Liver (tissue), 7 donors: ENCODE measurements at regions not wholly inside any gene's neighbourhood (a gene's known extent, or its start where the extent isn't known, plus 50 kb on each side); places are given as distances from the start of the nearest gene placed in this dataset.

ENCODE experiments used
- DNase-seq: peaks from one replicate; pipeline ENCODE4 v3.0.0-alpha.2; 2017; ENCODE audit warnings: low spot score
- H3K27ac ChIP-seq, 2 donors: one replicate each; pipeline ENCODE4 v1.7.0; 2013; ENCODE audit warnings: inconsistent platforms in 2 of 2, low read length in 2 of 2, control low read depth in 1 of 2, low read depth in 1 of 2, mild to moderate bottlenecking in 1 of 2
- H3K27me3 ChIP-seq, 4 donors: one replicate each; pipeline versions ENCODE4 v1.6.1 to v1.7.0; 2013; ENCODE audit warnings: low read length in 3 of 4, inconsistent platforms in 1 of 4, mild to moderate bottlenecking in 1 of 4, moderate library complexity in 1 of 4; ENCODE audit not compliant: control insufficient read depth in 4 of 4, insufficient read depth in 4 of 4
- H3K36me3 ChIP-seq, 4 donors: one replicate each; pipeline versions ENCODE4 v1.6.1 to v1.7.0; 2013; ENCODE audit warnings: low read length in 3 of 4, mild to moderate bottlenecking in 3 of 4, low read depth in 1 of 4, moderate library complexity in 1 of 4; ENCODE audit not compliant: control insufficient read depth in 4 of 4, insufficient read depth in 3 of 4
- H3K4me1 ChIP-seq, 4 donors: one replicate each; pipeline versions ENCODE4 v1.6.1 to v1.7.0; 2013; ENCODE audit warnings: low read length in 3 of 4, mild to moderate bottlenecking in 3 of 4, moderate library complexity in 1 of 4; ENCODE audit not compliant: control insufficient read depth in 4 of 4, insufficient read depth in 4 of 4
- H3K4me3 ChIP-seq, 3 donors: one replicate each; pipeline versions ENCODE4 v1.6.1 to v1.7.0; 2013; ENCODE audit warnings: low read length in 3 of 3, control low read depth in 1 of 3, low read depth in 1 of 3, mild to moderate bottlenecking in 1 of 3
- H3K9ac ChIP-seq, 2 donors: one replicate each; pipeline ENCODE4 v1.7.0; 2013; ENCODE audit warnings: low read length in 2 of 2, mild to moderate bottlenecking in 2 of 2, moderate library complexity in 2 of 2, control low read depth in 1 of 2, low read depth in 1 of 2
- H3K9me3 ChIP-seq, 4 donors: one replicate each; pipeline versions ENCODE4 v1.6.1 to v1.7.0; 2013; ENCODE audit warnings: low read length in 3 of 4; ENCODE audit not compliant: control insufficient read depth in 4 of 4
- ATF3 ChIP-seq: IDR thresholded peaks from 2 replicates; pipeline ENCODE4 v1.6.1; 2016; ENCODE audit warnings: antibody characterized with exemption
- EGR1 ChIP-seq, 2 donors: IDR thresholded peaks; 2 replicates each; pipeline ENCODE4 v1.6.1; 2016 to 2018; ENCODE audit warnings: antibody characterized with exemption in 2 of 2, low read depth in 2 of 2
- FOXA1 ChIP-seq: IDR thresholded peaks from 2 replicates; pipeline ENCODE4 v1.6.1; 2016; ENCODE audit warnings: antibody characterized with exemption
- FOXA2 ChIP-seq: IDR thresholded peaks from 2 replicates; pipeline ENCODE4 v1.6.1; 2016; ENCODE audit warnings: antibody characterized with exemption
- GABPA ChIP-seq, 2 donors: IDR thresholded peaks in 1 of 2; conservative IDR thresholded peaks in 1 of 2; 2 replicates each; pipeline ENCODE4 v1.6.1; 2016; ENCODE audit warnings: antibody characterized with exemption in 2 of 2, mild to moderate bottlenecking in 1 of 2, moderate library complexity in 1 of 2
- HNF4A ChIP-seq, 2 donors: conservative IDR thresholded peaks; 2 replicates each; pipeline ENCODE4 v1.6.1; 2016; ENCODE audit warnings: antibody characterized with exemption in 2 of 2, mild to moderate bottlenecking in 2 of 2
- JUND ChIP-seq, 2 donors: IDR thresholded peaks; 2 replicates each; pipeline ENCODE4 v1.6.1; 2016; ENCODE audit warnings: antibody characterized with exemption in 2 of 2
- MAX ChIP-seq: IDR thresholded peaks from 2 replicates; pipeline ENCODE4 v1.6.1; 2016; ENCODE audit warnings: antibody characterized with exemption
- RAD21 ChIP-seq, 2 donors: IDR thresholded peaks; 2 replicates each; pipeline ENCODE4 v1.6.1; 2016; ENCODE audit warnings: antibody characterized with exemption in 2 of 2, mild to moderate bottlenecking in 2 of 2
- SP1 ChIP-seq: IDR thresholded peaks from 2 replicates; pipeline ENCODE4 v1.6.1; 2018; ENCODE audit warnings: antibody characterized with exemption, mild to moderate bottlenecking
- TAF1 ChIP-seq: conservative IDR thresholded peaks from 2 replicates; pipeline ENCODE4 v1.6.1; 2016; ENCODE audit warnings: antibody characterized with exemption, mild to moderate bottlenecking
- YY1 ChIP-seq: IDR thresholded peaks from 2 replicates; pipeline ENCODE4 v1.6.1; 2016; ENCODE audit warnings: antibody characterized with exemption, mild to moderate bottlenecking
- WGBS: extraction: QIAGEN DNeasy Blood & Tissue Kit; methylation state at CpG from one replicate; pipeline ENCODE4 v1.1.7; 2013; 5-methylcytosine and 5-hydroxymethylcytosine counted together
- TF ChIP-seq, protein P1 (sequence below): IDR thresholded peaks from 2 replicates; pipeline ENCODE4 v1.6.1; 2016; ENCODE audit warnings: antibody characterized with exemption, mild to moderate bottlenecking
- TF ChIP-seq, protein P2 (sequence below): IDR thresholded peaks from 2 replicates; pipeline ENCODE4 v1.6.1; 2016; ENCODE audit warnings: antibody characterized with exemption
- donor health status: healthy.
- donor health status: healthy.
- donor health status: healthy.
- donor health status: healthy.

DNA sequence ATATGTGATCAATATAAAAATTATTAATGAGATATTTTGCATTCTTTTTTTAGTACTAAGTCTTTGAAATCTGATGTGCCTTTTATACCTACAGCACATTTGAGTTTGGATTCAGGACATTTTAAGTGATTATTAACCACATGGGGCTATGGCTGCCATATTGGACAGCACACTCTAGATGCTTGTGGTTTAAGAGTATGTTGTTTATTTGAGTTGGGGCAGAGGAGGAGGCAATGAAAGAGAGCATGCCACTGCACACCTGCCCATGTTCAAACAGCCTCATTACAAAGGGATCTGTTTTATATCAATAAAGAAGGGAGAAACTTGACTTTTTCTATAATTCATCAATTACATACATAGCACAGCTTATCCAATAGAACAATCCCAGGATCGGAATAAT, 99.4 kb upstream of the EDEM3 start:
- no peaks in the 10 kb centered on the region for H3K4me1 ChIP-seq
- no peak for TF ChIP-seq GABPA (IDR thresholded peaks at IDR 0.05 in 1 of 2, conservative IDR thresholded peaks at IDR 0.05 in 1 of 2)
- no peak for TF ChIP-seq SP1
- TF ChIP-seq, protein P1, sequence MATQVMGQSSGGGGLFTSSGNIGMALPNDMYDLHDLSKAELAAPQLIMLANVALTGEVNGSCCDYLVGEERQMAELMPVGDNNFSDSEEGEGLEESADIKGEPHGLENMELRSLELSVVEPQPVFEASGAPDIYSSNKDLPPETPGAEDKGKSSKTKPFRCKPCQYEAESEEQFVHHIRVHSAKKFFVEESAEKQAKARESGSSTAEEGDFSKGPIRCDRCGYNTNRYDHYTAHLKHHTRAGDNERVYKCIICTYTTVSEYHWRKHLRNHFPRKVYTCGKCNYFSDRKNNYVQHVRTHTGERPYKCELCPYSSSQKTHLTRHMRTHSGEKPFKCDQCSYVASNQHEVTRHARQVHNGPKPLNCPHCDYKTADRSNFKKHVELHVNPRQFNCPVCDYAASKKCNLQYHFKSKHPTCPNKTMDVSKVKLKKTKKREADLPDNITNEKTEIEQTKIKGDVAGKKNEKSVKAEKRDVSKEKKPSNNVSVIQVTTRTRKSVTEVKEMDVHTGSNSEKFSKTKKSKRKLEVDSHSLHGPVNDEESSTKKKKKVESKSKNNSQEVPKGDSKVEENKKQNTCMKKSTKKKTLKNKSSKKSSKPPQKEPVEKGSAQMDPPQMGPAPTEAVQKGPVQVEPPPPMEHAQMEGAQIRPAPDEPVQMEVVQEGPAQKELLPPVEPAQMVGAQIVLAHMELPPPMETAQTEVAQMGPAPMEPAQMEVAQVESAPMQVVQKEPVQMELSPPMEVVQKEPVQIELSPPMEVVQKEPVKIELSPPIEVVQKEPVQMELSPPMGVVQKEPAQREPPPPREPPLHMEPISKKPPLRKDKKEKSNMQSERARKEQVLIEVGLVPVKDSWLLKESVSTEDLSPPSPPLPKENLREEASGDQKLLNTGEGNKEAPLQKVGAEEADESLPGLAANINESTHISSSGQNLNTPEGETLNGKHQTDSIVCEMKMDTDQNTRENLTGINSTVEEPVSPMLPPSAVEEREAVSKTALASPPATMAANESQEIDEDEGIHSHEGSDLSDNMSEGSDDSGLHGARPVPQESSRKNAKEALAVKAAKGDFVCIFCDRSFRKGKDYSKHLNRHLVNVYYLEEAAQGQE = no peak
- TF ChIP-seq MAX = no peak
- no peak for TF ChIP-seq TAF1
- no peak for TF ChIP-seq RAD21 (IDR thresholded peaks at IDR 0.05)
- no peak for TF ChIP-seq ATF3
- TF ChIP-seq, protein P2, sequence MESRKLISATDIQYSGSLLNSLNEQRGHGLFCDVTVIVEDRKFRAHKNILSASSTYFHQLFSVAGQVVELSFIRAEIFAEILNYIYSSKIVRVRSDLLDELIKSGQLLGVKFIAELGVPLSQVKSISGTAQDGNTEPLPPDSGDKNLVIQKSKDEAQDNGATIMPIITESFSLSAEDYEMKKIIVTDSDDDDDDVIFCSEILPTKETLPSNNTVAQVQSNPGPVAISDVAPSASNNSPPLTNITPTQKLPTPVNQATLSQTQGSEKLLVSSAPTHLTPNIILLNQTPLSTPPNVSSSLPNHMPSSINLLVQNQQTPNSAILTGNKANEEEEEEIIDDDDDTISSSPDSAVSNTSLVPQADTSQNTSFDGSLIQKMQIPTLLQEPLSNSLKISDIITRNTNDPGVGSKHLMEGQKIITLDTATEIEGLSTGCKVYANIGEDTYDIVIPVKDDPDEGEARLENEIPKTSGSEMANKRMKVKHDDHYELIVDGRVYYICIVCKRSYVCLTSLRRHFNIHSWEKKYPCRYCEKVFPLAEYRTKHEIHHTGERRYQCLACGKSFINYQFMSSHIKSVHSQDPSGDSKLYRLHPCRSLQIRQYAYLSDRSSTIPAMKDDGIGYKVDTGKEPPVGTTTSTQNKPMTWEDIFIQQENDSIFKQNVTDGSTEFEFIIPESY = no peak
- no peak for TF ChIP-seq YY1
- no peak for TF ChIP-seq FOXA1
- TF ChIP-seq FOXA2 = no peak
- no peak for TF ChIP-seq EGR1 (IDR thresholded peaks at IDR 0.05; ENCODE audit: low read depth in 2 of 2)
- no peak for TF ChIP-seq JUND (IDR thresholded peaks at IDR 0.05)
- H3K9ac ChIP-seq = no peak overlapping the region
- H3K27ac ChIP-seq = no peak overlapping the region
- no peaks in the 10 kb centered on the region for H3K27me3 ChIP-seq
- no peaks in the 10 kb centered on the region for H3K9me3 ChIP-seq
- 87% methylated on average over 1 of the region's 1 CpG for WGBS
- no peak overlapping the region for H3K4me3 ChIP-seq
- DNase-seq = no peak
- no peaks in the 10 kb centered on the region for H3K36me3 ChIP-seq

DNA sequence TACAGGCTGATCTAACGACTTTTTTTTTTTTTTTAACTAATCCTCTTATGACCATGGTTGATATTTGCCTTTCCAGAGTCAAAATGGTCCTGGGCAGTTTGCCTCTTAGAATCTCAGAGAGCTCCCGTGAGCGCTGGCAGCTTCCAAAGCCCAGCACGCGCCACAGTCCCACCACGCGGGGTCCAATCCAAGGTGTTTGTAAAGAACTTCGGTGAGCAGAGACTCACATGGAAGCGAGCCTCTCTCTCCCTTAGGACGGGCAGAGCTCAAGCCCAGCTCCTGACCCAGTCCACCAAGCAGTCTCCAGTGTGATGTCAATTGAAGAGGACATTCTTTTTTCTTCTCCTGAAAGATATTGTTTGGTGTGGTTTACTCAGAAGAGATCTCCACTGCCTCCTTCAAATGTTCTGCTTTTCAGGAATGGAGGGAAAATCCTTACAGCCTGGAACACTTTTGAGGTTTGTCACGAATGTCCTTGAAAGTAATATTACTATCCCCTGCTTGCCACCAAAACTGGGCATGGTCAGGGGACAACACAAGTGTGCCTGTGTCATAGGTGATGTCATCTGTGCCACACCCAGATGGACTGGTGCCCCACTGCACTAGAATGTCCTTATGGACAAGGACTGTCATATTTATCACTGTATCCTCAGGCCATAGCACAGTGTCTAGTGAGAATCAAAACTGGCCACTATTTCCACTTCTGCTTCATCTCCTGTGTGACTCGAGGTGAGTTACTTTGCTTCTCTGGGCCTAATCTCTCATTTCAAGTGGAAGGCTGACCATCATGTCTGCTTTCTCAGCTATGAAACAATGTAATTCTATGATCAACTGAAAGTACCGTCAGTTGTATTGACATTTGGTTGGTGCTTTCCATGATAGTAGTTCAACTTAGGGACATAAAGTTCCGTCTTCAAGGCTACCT, 97.4 kb upstream of the EDEM3 start:
- H3K27ac ChIP-seq = no peak overlapping the region
- no peak overlapping the region for H3K4me3 ChIP-seq
- H3K27me3 ChIP-seq = no peaks in the 10 kb centered on the region
- no peaks in the 10 kb centered on the region for H3K4me1 ChIP-seq
- 91% methylated on average over 14 of the region's 14 CpGs for WGBS
- H3K9ac ChIP-seq = no peak overlapping the region
- TF ChIP-seq ATF3 (no peak), RAD21 (IDR thresholded peaks at IDR 0.05) (no peak), HNF4A (conservative IDR thresholded peaks at IDR 0.05) (no peak), MAX (no peak), EGR1 (IDR thresholded peaks at IDR 0.05; ENCODE audit: low read depth in 2 of 2) (no peak)
- no peak for DNase-seq
- H3K9me3 ChIP-seq = no peaks in the 10 kb centered on the region
- no peaks in the 10 kb centered on the region for H3K36me3 ChIP-seq
